Stimulated activated CD4-positive, alpha-beta T cell treated with anti-CD3 and anti-CD28 coated beads, Interleukin-1b, Interleukin-23, amount 100 ng/mL, for 48 hours (primary cell): ENCODE measurements at regions not wholly inside any gene's neighbourhood (a gene's known extent, or its start where the extent isn't known, plus 50 kb on each side); places are given as distances from the start of the nearest gene placed in this dataset.

ENCODE experiments used
- DNase-seq: peaks from one replicate; pipeline ENCODE4 v3.0.0-alpha.2; 2020

GRCh38 chr15:66848686-66849392, 146.8 kb downstream of the SMAD6 start:
- DNase-seq, result no peak

GRCh38 chr15:66849393-66849745, 147.3 kb downstream of the SMAD6 start:
- no peak for DNase-seq

GRCh38 chr15:66849746-66850077, 147.7 kb downstream of the SMAD6 start:
- DNase-seq, result no peak

DNA sequence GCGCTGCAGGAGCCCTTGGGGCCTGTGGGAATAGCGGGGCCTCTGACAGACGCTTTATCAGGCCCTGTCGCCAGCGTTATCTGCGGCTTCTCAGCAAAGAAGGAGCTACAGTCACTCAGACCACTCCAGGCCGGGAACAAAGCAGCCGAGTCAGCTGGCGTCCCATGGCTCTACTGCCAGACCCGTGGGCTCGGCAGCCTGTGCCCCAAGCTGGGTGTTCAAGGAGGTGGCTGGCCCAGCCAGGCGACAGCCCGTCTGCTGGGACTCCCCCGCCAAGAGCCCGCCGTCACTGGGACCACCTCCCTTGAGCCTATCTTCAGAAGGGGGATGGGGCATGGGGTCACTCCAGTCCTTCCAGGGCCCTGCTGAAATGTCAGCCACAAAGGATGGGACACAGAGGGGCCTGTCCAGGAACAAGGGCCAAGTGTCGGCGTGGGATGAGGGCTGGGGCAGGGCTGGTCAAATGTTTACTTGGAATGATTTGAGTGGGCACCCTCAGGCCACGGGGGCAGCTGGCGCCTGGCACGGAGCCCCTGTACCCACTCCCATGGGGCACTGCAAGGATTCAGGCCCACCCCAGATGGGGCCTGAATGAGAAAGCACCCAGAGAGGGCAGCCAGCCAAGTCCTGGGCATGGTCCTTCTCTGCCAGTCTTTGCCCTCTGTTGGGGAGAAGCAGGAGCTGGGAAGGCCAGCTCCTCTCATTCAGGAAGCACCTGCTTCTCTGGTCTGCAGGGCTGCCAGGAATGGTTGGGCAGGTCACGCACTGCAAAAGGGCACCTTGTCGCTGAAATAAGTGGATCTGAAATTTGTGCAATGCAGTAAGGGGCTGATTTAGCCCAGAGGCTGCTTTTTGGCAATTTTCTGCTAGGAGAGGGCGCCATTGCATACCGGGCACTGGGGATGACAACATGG, 148.3 kb downstream of the SMAD6 start:
- DNase-seq, result no peak

DNA sequence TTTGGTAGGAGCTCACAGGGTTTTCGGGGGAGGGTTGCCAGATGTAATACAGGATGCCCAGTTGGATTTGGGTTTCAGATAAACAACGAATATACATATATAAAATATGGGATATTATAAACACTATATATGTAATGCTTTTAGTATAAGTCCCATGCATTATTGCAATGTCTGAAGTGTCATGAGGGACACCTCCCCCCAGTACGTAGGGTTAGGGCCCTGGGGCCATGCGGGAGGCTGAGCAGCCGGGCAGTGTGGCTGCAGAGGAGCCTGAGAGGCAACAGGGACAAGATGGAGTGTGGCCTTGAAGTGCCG, 148.9 kb downstream of the SMAD6 start:
- no peak for DNase-seq

DNA sequence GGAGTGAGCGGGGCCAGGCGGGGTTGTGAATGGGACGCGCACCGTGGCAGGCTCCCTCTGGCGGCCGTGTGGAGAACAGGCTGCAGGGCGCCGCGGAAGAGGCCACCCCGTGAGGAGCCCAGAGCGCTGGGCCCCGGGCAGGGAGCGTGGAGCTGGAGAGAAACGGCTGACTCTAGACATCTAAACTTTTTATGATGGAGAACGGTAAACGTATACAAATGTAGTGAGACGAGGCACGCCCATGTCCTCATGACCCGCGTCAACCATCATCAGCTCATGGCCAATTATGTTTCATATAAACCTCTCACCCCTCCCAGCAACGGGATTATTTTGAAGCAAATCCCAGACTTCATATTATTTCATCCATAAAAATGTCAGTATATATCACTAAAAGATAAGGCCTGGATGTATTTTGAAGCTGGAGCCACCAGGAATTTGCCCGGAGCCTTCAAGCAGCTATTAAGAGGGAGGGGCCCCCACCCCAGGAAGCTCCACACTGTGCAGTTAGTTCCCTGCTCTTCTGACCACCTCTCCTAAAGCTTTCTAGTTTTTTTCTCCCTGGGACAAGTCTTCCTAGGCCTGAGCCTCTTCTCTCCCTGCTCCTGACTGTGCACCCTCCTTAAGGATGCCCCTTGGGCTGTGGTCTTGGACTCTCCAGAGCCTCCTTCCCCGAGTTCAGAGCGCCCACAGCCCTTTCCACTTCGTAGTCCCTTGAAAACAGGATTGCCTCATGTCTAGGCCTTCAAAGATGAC, 149.5 kb downstream of the SMAD6 start:
- peak; percentile 79 for DNase-seq

DNA sequence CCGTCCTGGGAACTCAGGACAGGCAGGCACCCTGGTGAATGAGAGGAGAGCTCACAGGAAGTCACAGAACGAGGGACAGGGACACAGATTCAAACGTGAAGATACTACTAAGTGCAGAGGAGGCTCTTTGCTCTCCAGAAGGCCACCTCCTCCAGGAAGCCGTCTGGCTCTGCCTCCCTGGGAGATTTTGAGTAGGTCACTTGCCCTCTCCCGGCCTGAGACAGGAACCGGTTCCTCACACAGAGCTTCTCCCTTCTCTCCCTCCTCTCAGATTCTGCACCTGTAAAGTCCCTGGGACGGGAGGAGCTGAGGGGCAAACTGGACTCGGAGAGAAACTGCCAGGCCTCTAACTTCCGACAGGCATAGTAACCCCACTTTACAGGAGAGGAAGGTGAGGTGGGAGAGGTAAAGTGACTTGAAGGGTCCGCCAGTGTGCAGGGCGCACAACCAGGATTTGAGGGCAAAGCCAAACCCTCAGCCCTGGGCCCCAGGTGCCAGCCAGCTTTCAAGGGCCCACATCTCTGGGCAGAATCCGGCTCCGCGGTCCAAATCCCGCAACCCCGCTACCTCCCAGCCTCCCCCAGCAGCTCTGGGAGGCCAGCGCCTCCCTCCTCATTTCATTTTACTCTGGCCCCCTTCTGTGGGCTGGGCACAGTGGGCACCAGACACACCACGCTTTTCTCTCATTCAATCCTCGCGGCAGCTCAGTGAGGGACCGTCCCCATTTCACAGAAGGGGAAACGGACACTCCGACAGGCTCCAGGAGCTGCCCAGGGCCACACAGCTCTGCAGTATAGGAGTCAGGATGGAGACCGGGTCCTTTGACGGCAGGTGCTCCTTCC, 150.2 kb downstream of the SMAD6 start:
- DNase-seq, result no peak

- DNase-seq, result no peak
Observed at GRCh38 chr15:66854012-66854965, 152.3 kb downstream of the SMAD6 start.

DNA sequence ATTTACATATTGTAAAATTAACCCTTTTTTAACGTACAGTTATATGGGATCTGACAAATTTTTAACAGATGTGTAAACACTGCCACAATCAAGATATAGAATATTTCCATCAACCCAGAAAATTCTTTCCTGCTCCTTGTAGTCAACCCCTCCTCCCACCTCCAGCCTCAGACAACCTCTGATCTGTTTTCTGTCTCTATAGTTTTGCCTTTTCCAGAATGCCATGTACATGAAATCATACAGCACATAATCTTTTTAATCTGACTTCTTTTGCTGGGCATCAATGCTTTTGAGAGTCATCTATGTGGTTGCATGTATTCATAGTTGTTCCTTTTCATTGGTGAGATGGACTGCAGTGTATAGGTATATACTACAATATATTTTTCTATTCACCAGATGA, 153.0 kb downstream of the SMAD6 start:
- DNase-seq, result no peak

- DNase-seq, result no peak
Observed at GRCh38 chr15:66857694-66858093, 155.7 kb downstream of the SMAD6 start.

- no peak for DNase-seq
Observed at GRCh38 chr15:66858423-66859207, 156.6 kb downstream of the SMAD6 start.

- DNase-seq, result no peak
Observed at GRCh38 chr15:66859688-66860253, 157.7 kb downstream of the SMAD6 start.

DNA sequence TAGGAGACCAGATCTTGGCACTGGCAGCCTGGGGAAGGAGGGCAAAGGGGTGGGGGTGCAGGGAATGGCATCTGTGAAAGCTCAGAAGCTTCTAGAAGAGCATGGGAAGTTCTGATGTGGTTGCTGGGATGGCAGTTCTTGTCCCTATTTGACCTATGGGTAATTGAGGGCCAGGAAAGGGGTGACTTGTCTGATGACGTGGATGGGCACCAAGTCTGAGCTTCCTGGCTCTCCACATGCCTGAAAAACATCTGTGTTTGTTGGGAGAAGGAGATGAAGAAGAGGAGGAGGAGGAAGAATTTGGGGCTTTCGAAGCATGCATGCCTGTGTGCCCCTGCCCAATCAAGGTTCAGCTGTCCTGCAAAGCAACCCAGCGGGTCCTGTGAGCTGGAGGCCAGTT, 158.8 kb downstream of the SMAD6 start:
- no peak for DNase-seq

- DNase-seq, result no peak
Observed at GRCh38 chr15:66862111-66862939, 160.3 kb downstream of the SMAD6 start.

- DNase-seq, result peak; percentile 82
Observed at GRCh38 chr15:66862940-66863335, 160.9 kb downstream of the SMAD6 start.

DNA sequence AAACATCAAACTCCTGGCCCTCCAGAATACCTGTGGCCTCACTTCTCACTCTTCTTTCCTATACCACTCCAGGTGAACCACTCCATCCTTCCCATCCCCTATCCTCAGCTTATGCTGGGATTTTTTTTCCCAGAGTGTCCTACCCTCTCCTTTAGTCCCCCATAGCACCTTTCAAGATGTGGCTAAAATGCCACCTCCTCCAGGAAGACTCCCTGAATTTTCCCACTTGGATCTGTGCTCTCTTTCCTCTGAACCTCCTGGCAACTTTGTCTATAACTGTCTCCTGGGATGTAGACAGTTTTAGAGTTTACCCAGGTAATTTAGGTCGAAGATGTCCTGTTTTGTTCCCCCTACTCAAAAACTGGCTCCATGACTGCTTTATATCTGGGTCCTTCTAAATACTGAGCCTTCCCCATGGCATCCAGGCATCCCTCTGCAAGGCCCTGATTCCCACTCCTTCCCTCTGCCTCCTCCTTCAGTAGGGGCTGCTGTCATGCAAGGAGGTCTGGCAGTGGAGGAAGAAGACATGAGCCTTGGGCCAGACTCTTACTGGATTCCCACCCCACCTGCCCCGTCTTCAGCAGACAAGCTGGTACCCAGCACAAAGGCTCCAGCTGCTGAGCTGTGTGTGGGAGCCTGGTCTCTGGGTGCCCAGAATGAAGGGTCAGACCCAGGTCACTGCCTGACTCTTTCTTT, 161.5 kb downstream of the SMAD6 start:
- no peak for DNase-seq

GRCh38 chr15:66864086-66864830, 162.2 kb downstream of the SMAD6 start:
- no peak for DNase-seq

DNA sequence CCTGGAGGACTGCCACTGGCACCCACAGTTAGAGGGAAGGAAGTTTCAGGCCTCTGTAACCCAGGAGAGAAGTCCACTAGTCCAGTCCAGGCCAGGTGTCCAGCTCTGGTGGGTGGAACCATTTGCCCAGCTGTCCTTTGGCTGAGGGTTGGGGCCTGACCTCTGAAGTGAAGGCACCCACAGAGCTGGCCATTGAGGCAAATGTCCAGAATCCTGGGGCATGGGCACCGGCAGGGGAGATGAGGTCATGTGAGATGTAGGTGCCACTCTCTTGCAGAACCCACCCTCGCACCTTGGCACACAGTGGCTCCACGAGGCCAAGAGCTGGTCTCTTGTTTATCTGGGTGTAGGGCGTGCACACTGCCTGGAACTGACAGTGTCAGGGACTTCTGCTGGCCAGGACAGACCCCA, 162.8 kb downstream of the SMAD6 start:
- DNase-seq, result no peak
